Panc1 (cell line): ENCODE measurements at regions not wholly inside any gene's neighbourhood (a gene's known extent, or its start where the extent isn't known, plus 50 kb on each side); places are given as distances from the start of the nearest gene placed in this dataset.

Experiments used
- ATAC-seq: fragments of 200-7000 bp; cut with Tn5 transposase; 2 replicates; pipeline ENCODE4 v1.9.1; 2020; ENCODE audit warnings: mild to moderate bottlenecking, moderate library complexity
- BruUV-seq: library from RNA; stranded (reverse); fragments of 400-500 nt; replicated peaks from 2 replicates; lab custom pipeline; 2021; lab: Mats Ljungman, UMichigan
- CTCF ChIA-PET: fragments of 300-600 bp; sonication (Branson Sonifier 250); formaldehyde crosslinking; loops from one replicate; lab custom pipeline; 2022; ENCODE audit warnings: antibody characterized with exemption; lab: Charles Lee
- POLR2A ChIA-PET: fragments of 300-600 bp; sonication (Branson Sonifier 250); formaldehyde crosslinking; loops from one replicate; lab custom pipeline; 2022; ENCODE audit warnings: antibody characterized with exemption; lab: Charles Lee
- DNase-seq: peaks from one replicate; pipeline ENCODE4 v3.0.0-alpha.2; 2010; ENCODE audit warnings: low read depth, low spot score
- H3K27ac ChIP-seq: 2 replicates; pipeline ENCODE4 v1.5.1; 2011; ENCODE audit warnings: mild to moderate bottlenecking, low read length, inconsistent platforms
- H3K27me3 ChIP-seq: fragments of 200-500 bp; sonication (Bioruptor generic); 2 replicates; pipeline ENCODE4 v1.6.0; 2014; ENCODE audit warnings: low read length, inconsistent platforms; ENCODE audit not compliant: control insufficient read depth, insufficient read depth
- H3K36me3 ChIP-seq: fragments of 200-500 bp; sonication (Bioruptor generic); 2 replicates; pipeline ENCODE4 v1.5.1; 2014; ENCODE audit warnings: inconsistent platforms, mild to moderate bottlenecking, low read length, moderate library complexity; ENCODE audit not compliant: control insufficient read depth, insufficient read depth
- H3K4me1 ChIP-seq: 2 replicates; pipeline ENCODE4 v1.5.1; 2011; ENCODE audit warnings: inconsistent platforms, mild to moderate bottlenecking, low read length, moderate library complexity; ENCODE audit not compliant: control insufficient read depth, insufficient read depth
- H3K4me3 ChIP-seq, 2 experiments: 2 replicates each; pipeline ENCODE4 v1.5.1; 2011 to 2012; ENCODE audit warnings: low read depth in 2 of 2, low read length in 2 of 2, mild to moderate bottlenecking in 2 of 2, inconsistent platforms in 1 of 2, moderate library complexity in 1 of 2
- H3K9me3 ChIP-seq: fragments of 200-500 bp; sonication (Bioruptor generic); 2 replicates; pipeline ENCODE4 v1.5.1; 2014; ENCODE audit warnings: low read depth, mild to moderate bottlenecking, inconsistent platforms, low read length, moderate library complexity; ENCODE audit not compliant: control insufficient read depth, insufficient read depth
- CTCF ChIP-seq: fragments of 450-650 bp; IDR thresholded peaks from 2 replicates; pipeline ENCODE4 v1.5.1; 2017; ENCODE audit warnings: mild to moderate bottlenecking
- POLR2AphosphoS5 ChIP-seq: IDR thresholded peaks from 2 replicates; pipeline ENCODE4 v1.6.1; 2012; ENCODE audit warnings: mild to moderate bottlenecking, low read depth, low read length, moderate library complexity
- SIN3A ChIP-seq: IDR thresholded peaks from 2 replicates; pipeline ENCODE4 v1.6.1; 2012; ENCODE audit warnings: low read depth, mild to moderate bottlenecking, low read length, moderate library complexity, borderline replicate concordance; ENCODE audit not compliant: insufficient read depth
- TCF7L2 ChIP-seq: IDR thresholded peaks from 2 replicates; pipeline ENCODE4 v1.6.1; 2011; ENCODE audit warnings: mild to moderate bottlenecking, low read depth, low read length, inconsistent platforms
- in situ Hi-C: cut with HindIII; loops from 2 replicates; pipeline ENCODE4 v1.10.0; 2016; ENCODE audit warnings: low sequenced_read_pairs, low pct_unique_long_range_greater_than_20kb
- intact Hi-C: fragments of 100-400 bp; cut with micrococcal nuclease; formaldehyde crosslinking; loops from one replicate; pipeline ENCODE4 v1.10.0; 2022; ENCODE audit not compliant: unreplicated experiment
- TF ChIP-seq, protein P1 (sequence below), 2 experiments: IDR thresholded peaks; 2 replicates each; pipeline ENCODE4 v1.6.1; 2011 to 2012; ENCODE audit warnings: low read depth in 2 of 2, control low read depth in 1 of 2, low read length in 1 of 2, mild to moderate bottlenecking in 1 of 2, moderate library complexity in 1 of 2; ENCODE audit not compliant: insufficient read depth in 1 of 2

- H3K36me3 ChIP-seq: no peaks in the 10 kb centered on the region
- TF ChIP-seq SIN3A: no peak
- TF ChIP-seq TCF7L2: 0 out of 2 replicates have a peak, but pooled peaks have one; percentile 35
- no peak for TF ChIP-seq POLR2AphosphoS5
- TF ChIP-seq CTCF: no peak
- no TSS peak for BruUV-seq
- no peak for DNase-seq
- H3K9me3 ChIP-seq: no peaks in the 10 kb centered on the region
- ChIA-PET POLR2A (no interaction called here), CTCF (no interaction called here)
- intact Hi-C loops (no loop called here), in situ Hi-C loops (no loop called here)
- no peak overlapping the region; the same call in 1 of the 2 replicates for H3K27ac ChIP-seq
- H3K4me3 ChIP-seq: no peak overlapping the region
- ATAC-seq: no peak
- no peaks in the 10 kb centered on the region for H3K27me3 ChIP-seq
- no peaks in the 10 kb centered on the region for H3K4me1 ChIP-seq
These were observed 547.8 kb upstream of the TBL1XR1 start for GRCh38 chr3:177744873-177745606.

DNA sequence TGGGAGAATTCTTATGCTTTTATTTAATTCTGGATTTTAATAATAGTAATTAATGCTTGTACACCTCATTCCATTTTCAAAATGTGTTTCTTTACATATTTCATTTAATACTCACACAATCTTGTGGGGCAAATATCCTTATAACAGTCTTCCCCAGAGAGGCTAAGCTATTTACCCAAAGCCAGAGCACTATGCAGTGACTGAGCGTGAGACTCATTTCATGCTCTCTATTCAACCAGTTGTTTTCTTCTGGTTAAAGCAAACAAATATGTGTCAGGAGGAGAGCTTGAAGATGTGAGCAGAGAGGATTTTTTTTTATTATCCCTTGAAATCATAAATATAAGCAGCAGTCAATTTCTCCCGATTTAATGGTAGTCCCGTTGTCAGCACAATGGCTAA lies 548.3 kb upstream of the TBL1XR1 start:
- ATAC-seq: no peak
- CTCF ChIA-PET: no interaction called here
- intact Hi-C loops: no loop called here

More for the DNA sequence above, 548.3 kb upstream of the TBL1XR1 start:
- no peaks in the 10 kb centered on the region for H3K36me3 ChIP-seq
- H3K4me3 ChIP-seq: no peak overlapping the region
- POLR2A ChIA-PET: no interaction called here
- in situ Hi-C loops: no loop called here
- no peaks in the 10 kb centered on the region for H3K4me1 ChIP-seq
- no peak overlapping the region for H3K27ac ChIP-seq
- BruUV-seq: no TSS peak
- H3K9me3 ChIP-seq: no peaks in the 10 kb centered on the region
- H3K27me3 ChIP-seq: no peaks in the 10 kb centered on the region
- TF ChIP-seq, protein P1, sequence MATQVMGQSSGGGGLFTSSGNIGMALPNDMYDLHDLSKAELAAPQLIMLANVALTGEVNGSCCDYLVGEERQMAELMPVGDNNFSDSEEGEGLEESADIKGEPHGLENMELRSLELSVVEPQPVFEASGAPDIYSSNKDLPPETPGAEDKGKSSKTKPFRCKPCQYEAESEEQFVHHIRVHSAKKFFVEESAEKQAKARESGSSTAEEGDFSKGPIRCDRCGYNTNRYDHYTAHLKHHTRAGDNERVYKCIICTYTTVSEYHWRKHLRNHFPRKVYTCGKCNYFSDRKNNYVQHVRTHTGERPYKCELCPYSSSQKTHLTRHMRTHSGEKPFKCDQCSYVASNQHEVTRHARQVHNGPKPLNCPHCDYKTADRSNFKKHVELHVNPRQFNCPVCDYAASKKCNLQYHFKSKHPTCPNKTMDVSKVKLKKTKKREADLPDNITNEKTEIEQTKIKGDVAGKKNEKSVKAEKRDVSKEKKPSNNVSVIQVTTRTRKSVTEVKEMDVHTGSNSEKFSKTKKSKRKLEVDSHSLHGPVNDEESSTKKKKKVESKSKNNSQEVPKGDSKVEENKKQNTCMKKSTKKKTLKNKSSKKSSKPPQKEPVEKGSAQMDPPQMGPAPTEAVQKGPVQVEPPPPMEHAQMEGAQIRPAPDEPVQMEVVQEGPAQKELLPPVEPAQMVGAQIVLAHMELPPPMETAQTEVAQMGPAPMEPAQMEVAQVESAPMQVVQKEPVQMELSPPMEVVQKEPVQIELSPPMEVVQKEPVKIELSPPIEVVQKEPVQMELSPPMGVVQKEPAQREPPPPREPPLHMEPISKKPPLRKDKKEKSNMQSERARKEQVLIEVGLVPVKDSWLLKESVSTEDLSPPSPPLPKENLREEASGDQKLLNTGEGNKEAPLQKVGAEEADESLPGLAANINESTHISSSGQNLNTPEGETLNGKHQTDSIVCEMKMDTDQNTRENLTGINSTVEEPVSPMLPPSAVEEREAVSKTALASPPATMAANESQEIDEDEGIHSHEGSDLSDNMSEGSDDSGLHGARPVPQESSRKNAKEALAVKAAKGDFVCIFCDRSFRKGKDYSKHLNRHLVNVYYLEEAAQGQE (IDR thresholded peaks at IDR 0.05; ENCODE audit: insufficient read depth in 1 of 2, low read depth in 2 of 2, low read length in 1 of 2): no peak
- TF ChIP-seq POLR2AphosphoS5 (no peak), CTCF (no peak), TCF7L2 (no peak), SIN3A (no peak)
- DNase-seq: no peak
